G401 (cell line): ENCODE measurements at regions not wholly inside any gene's neighbourhood (a gene's known extent, or its start where the extent isn't known, plus 50 kb on each side); places are given as distances from the start of the nearest gene placed in this dataset.

Experiments used
- DNase-seq: peaks from one replicate; pipeline ENCODE4 v3.0.0-alpha.2; 2015; ENCODE audit warnings: low spot score
- in situ Hi-C: cut with HindIII; loops from 2 replicates; pipeline ENCODE4 v1.10.0; 2016; ENCODE audit warnings: low sequenced_read_pairs, mixed read lengths

DNA sequence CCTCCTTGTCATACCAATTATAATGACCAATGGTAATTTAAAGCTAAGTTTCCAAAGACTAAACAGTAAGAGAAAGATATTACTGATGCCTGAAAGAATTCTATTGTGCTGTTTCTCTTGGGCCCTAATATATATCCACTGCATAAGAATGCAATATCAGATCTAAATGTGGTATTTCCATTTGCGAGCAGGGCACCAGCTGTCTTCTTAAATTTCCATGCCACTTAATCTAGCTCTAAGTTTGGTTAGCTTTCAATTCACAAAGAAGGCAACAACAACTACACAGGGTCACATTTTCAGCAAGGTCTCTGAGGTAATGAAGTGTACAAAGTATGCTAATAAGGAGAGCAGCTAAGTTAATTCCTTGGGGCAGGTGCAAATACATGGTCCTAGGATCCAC lies 315.7 kb downstream of the GPR37 start:
- in situ Hi-C loops: no loop called here
- no peak for DNase-seq

DNA sequence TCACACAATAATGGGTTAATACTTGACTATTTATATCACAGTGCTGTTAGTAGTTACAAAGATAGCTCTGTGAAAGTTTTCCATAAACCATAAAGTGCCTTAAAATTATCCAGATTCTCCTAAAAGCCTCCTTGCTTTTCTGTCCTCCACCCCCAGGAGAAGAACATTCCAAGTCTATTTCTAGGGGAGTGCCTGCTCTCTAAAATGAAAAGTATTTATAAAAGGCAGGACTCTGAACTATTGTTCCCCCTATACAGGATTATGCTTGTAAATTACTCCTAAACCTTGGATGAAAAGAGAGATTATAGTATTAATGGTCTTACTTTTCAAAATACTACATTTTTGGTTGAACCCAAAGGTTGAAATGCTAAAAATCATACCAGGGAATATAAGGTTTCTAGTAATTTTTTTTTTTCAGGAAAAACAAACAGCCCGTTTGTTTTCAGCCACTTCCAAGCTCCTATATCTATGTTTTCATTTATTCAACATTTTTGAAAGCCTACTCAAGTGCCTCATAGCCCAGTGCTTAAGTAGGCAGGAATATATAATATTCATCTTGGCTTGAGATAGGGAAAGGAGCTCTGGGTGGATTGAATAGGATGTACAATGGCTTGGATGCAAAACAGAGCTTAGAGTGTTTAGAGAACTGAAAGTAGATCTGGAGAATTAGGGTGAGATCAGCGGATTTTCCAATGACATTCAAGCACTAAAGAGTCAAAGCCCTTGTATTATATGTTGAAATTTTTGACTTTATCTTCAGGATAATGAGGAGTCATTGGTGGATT lies 320.7 kb downstream of the GPR37 start:
- in situ Hi-C loops: no loop called here
- no peak for DNase-seq

DNA sequence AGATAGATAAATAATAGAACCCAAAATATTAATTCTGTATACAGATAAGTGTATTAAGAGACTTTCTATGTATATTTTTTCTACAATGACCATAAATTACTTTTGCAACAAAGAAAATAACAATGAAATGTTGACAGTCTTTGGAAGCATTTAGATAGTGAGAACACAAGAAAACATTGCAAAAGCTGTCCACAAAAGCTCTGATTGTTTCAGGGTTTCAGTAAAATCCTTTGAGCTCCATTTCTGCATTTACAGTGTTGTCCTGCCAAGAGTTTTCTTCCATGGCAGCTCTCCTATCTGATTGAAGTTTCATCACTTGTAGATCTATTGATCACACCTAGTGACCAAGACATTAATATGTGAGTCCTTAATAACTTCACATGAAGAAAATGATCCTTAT lies 321.8 kb downstream of the GPR37 start:
- no peak for DNase-seq
- in situ Hi-C loops: no loop called here

DNA sequence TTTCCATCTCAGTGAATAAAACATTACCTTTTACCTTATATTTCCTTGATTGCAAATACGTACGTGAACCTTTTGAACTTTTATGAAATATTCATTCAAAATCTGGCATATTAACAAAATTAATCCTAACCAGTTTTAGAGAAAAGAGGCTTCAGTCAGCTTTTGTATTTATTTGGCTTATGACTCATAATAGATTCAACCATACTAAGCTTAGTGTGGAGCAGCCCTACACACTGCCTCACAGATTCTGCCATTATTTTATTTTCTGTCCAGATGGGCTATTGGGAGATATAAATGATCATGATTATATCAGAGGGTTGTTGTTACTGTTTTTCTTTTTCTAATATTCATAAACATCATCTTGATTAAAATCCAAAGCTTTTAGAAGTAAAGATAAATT lies 325.5 kb downstream of the GPR37 start:
- in situ Hi-C loops: no loop called here
- DNase-seq: no peak

DNA sequence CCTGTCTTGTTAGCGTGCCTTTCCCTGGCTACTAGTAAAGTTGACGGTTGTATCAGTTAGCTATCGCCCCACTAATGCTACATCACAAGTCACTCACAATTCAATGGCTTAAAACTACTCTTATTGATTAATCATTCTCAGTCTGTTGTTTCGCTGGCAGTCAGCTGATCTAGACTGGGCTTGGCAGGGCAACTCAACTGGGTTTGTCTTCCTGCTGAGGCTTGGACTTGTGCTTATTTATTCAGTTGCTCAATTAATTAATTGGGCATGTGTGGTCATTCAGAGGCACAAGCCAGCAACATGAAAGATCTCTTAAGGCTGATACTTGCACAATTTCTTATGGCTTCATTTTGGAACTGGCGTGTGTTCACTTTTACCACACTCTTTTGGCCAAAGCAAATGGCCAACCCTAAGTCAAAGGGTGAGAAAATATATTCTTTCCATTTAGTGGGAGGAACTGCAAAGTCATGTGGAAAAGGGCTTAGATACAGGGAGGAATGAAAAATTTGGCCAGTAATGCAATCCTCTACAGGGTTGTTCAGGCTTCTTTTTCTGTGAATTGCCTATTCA lies 333.5 kb downstream of the GPR37 start:
- no peak for DNase-seq
- in situ Hi-C loops: no loop called here

DNA sequence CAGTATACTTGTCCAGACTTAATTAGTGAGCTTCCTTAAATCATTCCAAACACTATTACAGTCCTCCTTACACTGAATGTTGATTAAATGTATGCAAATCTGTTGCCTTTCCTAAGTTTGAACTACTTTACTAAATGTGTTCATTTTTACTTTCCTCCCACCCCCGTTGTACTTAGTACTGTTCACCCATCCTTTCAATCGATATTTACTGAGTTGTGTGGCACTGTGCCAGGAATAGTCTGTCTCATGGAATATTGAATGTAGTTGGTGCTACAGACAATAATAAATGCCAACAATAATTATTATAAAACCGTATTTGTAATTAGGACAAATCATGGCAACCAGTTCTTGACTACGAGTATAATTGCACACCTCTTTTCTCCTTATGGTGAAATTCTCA lies 335.7 kb downstream of the GPR37 start:
- in situ Hi-C loops: no loop called here

DNA sequence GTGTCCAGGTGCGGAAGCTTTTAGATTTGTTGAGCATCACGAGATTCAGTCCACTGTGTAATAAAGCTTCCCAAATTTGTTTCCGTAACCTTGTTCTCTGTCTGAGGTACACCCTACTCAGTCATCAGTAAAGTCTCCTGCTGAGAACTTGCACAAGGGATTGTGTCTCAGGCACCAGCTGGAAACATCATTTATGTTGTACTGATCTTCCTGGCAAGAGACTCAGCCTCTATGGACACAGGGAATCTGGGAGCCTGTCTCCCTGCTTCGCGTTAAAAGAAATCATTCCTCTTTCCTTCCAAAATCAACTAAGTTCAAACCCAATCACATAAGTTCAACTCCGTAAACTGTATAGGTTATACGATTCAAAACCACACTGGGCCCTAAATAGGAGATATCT lies 336.8 kb downstream of the GPR37 start:
- in situ Hi-C loops: no loop called here
- DNase-seq: no peak

More for the DNA sequence above, 335.7 kb downstream of the GPR37 start:
- DNase-seq: no peak

DNA sequence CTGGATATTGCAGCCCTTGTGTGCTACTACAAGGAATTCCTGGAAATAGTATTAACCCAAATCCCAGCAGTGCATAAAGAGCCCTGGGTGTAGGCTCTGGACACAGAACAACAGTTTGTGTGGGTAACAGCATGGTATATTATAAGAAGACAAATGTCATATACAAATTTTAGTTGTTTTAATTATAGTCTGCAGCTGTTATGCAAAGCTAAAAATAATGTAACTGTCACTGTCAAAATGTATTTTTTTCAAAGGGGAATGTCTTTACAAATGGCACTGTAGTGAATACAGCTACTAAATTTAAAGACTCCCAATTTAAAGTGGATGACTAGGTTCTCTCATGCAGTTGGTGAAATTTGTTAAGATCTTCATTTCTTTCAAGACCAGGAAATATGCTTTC lies 339.0 kb downstream of the GPR37 start:
- no peak for DNase-seq
- in situ Hi-C loops: no loop called here

DNA sequence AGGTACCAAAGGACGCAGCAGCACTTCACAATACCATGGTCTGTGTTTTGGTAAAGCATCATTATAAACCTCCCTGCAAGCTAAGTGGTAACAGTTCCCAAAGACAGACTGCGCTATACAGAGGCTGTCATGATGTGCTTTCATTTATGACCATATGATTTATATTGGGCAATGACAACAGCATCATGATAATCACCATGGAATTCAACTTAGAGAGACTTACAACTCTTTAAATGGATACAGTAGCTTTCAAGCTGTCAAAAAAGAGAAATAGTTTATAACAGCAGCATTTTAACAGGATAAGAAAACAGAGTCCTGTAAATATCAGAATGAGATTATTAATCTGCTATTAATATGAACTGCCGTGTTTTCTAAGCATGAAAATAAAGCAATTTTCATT lies 341.7 kb downstream of the GPR37 start:
- in situ Hi-C loops: no loop called here
- no peak for DNase-seq

DNA sequence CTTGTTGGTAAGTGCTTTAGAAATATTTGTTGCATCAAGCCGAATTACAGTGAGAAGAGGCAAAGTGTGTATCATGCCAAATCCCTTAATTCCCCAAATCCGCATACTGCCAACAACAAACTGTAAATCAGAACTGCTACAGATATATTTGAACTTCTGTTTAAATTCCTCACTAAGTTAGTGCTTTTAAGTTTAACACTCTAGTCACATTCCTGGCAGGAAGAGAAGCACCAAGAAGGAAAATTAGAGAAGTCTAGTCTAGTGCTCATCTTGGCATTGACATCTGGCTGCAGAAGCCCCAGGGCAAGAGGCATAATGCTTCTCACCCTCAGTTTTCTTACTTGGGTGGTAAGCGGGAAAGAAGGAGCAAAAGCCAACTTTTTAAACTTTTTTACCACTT lies 343.5 kb downstream of the GPR37 start:
- in situ Hi-C loops: no loop called here

DNA sequence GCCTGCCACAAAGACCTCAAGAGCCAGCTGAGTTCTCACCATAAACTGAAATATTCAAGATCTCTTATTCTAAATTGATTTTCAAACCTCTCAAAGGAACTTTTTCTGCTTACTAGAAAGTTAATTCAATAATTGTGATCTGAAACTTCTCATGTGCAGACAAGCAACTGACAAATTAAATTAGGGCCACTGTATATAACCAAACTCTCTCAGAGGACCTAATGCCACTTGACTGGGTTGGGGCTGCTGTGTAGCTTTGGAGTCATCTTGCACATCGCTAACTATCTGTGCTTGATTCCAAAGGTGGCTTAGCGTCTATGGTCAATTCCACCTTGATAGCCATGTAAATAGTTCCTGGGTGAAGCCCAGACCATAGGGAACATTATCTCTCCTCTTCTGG lies 345.2 kb downstream of the GPR37 start:
- in situ Hi-C loops: no loop called here
- no peak for DNase-seq

More for the DNA sequence above, 343.5 kb downstream of the GPR37 start:
- no peak for DNase-seq

DNA sequence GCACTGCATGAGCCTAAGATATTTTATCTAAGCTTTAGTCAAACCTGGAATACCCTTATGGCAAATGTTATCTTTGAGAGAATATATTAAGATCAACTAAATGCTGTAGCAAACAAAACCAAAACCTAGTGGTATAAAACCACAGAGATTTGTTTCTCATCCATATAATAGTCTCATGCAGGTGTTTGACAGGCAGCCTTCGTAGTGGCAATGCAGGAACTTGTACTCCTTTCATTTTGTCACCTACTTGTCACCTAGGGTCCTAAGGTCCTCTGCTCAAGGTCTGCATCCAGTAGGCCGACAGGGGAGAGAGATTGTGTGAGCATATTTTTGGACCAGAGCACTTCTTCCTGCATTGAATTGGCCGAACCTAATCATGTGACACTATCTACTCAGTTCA lies 352.6 kb downstream of the GPR37 start:
- no peak for DNase-seq
- in situ Hi-C loops: no loop called here

DNA sequence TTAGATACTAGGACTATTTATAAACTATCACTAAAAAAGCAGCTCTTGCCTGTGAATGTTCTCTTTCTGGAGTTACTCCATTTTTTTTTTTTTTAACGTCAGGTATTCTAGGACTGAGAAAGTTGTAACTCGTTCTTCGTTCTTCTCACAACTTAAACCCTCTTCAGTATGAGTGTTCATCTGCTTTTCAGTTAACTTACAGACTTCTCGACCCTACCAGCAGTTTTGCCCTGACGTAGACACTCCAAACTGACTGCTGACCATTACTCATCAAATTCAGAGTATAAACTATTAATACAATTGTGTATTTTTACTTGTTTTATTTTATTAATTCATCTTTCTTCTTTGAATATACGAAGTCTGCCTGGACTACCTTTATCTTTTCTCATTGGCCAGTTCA lies 353.1 kb downstream of the GPR37 start:
- DNase-seq: no peak
- in situ Hi-C loops: no loop called here

DNA sequence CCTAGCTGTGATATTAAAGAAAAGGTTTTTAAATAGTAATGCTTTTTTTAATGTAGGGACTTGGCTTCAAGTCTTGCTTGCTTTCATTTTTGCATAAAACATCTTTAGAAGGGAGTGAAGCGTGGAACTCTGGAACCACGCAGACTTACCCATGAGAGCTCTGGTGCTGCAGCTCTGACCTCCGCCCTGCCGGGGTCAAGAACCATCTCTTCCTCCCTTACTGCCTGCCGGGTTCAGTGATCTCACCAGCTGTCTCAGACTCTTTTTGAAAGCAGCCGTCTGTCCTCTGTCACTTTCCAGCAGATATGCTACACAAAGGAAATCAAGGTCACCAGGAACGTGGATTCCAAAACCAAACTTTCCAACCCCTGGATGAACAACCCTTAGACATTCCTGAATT lies 353.8 kb downstream of the GPR37 start:
- in situ Hi-C loops: no loop called here
- DNase-seq: no peak

DNA sequence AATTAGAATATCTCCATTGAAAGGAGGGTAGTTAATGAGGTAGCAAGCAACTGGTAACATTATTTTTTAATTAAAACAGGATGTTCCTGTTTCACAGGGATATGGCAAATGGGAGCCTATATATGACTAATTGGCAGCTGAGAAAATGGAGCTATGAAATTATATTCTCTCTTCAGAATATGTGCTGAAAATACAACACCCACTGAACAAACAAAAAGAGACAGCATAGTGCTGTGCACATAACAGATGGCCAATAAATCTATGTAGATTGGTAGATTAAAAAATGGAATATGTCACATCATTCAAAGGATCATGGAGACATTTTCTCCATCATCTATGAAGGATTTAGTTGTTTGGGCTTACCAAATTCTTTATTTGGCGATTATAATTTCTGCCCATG lies 362.0 kb downstream of the GPR37 start:
- in situ Hi-C loops: no loop called here

DNA sequence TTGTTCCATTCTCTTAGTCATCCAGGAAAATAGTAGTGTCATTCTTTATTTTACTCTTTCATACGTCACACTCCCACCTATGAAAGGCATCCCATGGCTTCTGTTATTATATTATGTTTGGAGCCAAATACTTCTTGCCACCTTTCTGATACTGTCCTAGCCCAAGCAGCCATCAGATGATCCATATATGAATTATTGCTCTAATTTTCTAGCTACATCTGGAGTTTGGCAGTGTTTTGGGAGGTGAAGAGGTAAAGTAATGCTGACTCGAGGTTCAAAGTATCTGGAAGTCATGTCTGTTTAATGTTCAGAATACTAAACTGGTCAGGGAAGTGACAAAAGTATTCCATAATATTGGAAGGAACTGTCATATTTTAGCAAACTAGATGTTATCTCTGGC lies 362.5 kb downstream of the GPR37 start:
- no peak for DNase-seq
- in situ Hi-C loops: no loop called here

More for the DNA sequence above, 362.0 kb downstream of the GPR37 start:
- DNase-seq: no peak

DNA sequence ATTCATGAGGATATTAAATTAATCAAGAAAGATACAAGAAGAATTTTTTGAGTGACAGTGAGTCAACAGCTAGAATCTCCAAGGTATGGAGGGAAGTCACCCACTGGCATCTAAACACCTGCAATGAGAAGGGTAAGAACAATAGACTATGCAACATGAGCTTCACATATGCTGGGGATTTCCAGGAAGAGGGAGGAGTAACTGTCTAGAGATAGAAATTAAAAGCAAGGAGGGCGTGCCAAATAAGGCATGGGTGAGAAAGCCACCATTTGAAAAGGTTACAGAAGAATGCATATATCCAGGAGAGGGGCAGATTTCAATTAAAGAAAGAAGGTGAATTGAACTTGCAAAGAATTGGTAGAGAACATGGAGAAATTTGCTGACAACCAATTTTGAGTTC lies 365.7 kb downstream of the GPR37 start:
- in situ Hi-C loops: no loop called here
- no peak for DNase-seq

DNA sequence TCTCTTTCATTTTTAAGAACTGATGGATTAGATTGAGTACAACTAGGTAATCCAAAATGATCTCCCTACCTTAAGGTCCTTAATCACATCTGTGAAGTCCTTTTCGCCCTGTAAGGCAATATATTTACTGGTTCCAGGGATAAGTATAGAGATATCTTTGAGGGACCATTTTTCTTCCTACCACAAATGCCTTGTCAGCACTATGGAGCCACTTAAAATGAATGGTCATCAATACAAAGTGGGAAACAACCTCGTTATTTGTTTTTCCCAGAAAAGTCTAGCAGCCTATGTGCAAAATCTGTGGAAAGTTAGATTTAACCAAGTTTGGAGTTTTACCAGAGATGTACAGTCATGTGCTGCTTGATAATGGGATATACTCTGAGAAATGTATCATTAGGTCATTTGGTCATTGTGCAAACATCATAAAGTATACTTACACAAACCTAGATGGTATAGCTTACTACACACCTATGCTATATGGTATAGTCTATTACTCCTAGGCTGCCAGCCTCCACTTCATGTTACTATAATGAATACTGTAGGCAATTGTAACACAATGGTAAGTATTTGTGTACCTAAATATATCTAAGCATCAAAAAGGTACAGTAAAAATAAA lies 366.2 kb upstream of the TMEM229A start:
- DNase-seq: no peak
- in situ Hi-C loops: no loop called here

DNA sequence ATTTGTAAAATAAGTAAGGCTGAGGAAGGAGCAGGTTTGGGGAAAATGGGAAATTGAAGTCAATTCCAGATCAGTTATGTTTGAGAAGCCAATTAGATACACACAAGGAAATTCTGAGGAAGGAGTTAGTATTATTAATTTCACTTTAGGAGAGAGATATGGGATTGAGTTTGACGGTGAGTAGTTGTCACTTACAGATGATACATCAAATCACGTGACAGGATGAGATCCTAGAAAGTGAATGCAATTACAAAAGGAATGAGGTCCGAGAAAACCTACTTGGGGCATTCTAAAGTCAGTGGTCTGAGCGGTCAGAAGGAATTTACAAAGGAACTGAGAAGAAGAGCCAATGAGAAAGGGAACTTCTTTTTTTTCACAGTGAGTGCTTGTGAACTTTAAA lies 364.3 kb upstream of the TMEM229A start:
- in situ Hi-C loops: no loop called here
- DNase-seq: no peak

DNA sequence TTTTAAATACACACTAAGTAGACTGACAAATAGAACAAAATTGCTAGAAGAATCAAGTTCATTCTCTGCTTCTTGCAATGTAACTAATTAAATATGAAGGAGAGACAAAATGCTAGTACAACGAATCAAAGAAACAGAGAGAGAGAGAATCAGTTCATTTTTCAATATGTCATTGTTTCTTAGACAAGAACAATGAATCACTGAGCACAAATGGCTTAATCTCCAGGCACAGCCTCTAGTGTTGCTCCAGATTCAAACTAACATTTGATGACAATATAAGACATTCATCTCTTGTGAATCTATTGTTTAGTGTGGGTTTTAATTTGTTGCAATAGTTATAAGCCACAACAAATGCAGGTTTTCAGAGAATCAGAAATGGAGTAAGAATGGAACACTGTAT lies 357.4 kb upstream of the TMEM229A start:
- no peak for DNase-seq
- in situ Hi-C loops: no loop called here

DNA sequence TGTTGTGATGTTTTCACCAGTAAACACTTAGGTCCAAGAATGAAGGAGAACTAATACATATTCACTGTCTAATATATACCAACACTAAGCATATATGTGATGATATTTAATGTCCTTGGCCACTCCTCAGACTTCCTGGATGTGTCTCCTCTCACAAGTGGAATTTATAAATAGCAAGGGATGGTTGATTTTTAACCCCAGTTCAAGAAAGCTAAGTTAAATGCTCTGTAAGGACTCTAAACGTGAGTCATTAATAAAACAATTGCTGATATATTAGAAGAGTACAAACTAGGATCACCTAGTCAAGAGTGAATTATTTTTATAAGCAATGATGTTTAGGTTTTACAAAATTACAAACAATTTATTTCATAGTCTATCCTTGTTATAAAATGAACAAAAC lies 355.9 kb upstream of the TMEM229A start:
- no peak for DNase-seq
- in situ Hi-C loops: no loop called here
